GM18867 (cell line): ENCODE measurements at regions not wholly inside any gene's neighbourhood (a gene's known extent, or its start where the extent isn't known, plus 50 kb on each side); places are given as distances from the start of the nearest gene placed in this dataset.
"Not testable (repeated sequence)": the region's sequence is repeated elsewhere in the genome, so short reads cannot be mapped to it uniquely, and the experiment has no call there.

Experiments
- ATAC-seq: cut with Tn5 transposase; IDR thresholded peaks from one replicate; pipeline ENCODE4 v1.9.1; 2021; ENCODE audit warnings: mild to moderate bottlenecking, moderate library complexity; ENCODE audit not compliant: unreplicated experiment

DNA sequence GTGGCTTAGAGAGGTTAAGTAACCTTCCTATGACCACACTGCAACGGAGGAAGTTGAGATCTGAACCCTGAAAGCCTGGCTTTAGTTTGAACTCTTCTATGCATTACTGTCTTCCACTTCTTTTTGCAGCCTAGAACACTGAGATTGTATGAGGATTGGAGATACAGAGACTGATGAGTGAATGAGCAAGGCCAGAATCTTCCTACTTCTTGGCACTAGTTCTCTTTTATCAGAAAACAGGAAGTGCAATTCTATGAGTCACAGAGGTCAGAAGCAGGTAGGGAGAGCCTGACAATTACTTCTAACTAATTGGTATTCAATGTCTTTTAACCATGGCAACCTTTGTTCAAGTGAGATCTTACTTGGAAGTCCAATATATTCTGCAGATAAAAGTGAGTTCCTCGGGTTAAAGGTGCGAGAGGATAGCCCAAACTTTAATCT lies 219.0 kb downstream of the SHQ1 start:
- ATAC-seq: peak; percentile 63

DNA sequence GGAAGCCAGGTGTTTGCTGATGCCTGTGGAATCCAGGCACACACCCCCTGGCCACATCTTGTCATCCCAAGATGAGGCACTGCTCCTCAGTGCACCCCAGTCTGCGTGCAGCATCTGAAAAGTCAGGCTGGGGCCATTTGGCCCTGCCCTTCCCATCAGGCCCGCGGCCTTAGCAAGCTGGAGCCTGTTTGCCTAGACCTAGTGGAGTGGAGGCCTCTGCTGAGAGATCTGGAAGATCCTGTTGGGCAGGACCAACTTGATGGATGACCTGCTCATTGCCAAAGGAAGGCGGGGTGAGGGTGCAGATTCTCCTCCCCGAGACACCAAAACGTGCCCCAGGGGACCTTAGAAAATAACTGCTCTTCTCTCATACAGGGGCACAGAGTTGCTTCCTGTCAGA lies 220.2 kb downstream of the SHQ1 start:
- no peak for ATAC-seq

DNA sequence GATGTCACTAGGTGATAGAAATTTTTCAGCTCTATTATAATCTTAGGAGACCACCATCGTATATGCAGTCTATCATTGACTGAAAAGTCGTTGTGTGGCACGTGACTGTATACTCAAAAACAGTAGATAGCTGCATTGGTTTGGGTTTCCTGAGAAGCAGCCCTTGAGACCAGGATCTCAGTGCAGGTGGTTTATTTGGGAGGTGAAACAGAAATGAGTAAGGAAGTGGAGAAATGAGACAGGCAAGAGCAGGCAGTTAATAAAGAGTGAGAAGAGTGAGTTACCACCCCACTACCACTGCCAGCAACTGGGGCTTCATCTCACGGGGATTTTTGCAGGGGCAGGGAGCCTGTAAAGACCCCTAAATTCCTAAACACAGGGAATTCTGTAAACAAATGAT lies 221.0 kb downstream of the SHQ1 start:
- ATAC-seq: no peak

DNA sequence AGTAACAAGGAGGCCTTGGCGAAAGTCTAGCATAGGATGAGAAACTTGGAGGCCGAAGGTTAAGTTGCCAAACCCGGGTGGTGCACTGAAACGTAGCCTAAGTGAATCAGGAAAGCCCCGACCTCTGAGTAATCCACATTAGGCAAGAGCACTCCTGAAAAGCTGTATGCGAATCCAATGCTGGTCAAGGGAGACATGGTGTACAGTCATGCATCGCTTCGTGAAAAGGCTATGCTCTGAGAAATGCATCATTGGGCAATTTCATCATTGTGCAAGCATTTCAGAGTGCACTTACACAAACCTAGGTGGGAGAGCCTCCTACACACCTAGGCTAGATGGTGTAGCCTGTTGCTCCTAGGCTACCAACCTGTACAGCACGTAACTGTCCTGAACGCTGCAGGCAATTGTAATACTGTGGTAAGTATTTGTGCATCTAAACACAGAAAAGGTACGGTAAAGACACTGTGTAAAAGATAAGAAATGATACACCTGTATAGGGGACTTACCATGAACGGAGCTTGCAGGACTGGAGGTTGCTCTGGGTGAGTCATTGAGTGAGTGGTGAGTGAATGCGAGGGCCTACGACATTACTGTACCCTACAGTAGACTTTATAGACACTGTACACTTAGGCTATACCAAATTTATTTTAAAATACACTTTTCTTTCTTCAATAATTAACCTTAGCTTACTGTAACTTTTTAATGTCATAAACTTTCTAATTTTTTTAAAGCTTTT lies 222.5 kb downstream of the SHQ1 start:
- ATAC-seq: no peak

DNA sequence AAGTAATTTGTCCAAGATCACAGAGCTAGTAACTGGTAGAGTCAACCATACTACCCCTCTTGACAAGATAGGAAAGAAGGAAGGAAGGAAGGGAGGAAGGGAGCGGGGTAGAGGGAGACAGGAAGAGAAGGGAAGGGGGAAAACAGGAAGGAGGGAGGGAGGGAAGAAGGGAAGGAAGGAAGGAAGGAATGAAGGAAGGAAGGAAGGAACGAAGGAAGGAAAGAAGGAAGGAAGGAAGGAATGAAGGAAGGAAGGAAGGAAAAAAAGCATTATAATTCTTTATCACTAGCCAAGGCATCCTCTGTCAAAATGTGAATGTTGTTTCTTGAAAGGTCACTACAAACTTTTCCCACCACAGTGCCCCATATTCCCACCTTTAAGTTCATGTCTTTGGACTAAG lies 223.6 kb downstream of the SHQ1 start:
- no peak for ATAC-seq

DNA sequence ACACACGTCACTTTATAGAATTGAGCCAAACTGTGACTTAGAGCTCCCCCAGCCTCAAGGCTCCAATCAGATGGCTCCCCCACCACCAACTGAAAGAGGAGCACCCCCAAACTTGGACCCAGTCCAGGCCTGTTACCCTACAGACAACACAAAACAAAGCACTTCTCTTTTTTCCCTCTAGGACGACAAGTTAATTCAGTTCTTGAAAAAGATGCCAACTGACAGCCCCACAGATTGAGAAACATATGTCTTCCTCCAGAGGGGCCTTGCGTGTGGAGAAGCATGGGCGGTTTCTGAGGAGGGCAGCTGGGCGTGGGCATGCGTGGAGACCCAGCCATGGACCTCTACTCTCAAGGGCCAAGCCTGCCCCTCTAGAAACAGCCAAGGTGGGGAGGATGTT lies 229.5 kb downstream of the SHQ1 start:
- no peak for ATAC-seq

DNA sequence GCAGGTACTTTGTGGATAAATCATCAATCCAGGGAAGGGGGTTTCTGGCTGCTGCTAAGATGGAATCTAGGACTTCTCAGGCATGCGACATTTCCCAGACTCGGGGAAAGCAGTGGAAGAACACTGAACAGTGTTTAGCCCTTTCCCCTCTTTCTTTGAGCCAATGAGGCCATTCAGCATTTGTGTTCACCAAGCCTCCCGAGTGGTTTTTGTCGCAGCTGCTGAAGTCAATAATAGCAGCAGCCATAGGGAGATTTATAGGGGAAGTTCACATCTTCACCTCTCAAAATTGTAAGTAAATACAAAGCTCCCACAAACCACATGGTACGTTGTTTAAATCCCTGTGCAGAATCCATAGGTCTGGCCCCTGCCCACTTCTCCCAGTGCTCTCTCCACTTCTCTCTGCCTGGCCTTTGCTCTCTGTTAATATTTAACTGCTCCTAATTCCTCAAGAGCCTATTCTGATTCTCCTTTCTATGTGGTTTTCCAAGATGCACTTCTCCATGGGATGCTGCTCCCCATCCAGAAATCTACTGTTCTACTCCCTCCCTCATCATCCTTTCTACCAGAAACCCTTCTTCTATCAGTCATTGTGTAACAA lies 230.7 kb downstream of the SHQ1 start:
- ATAC-seq: no peak

DNA sequence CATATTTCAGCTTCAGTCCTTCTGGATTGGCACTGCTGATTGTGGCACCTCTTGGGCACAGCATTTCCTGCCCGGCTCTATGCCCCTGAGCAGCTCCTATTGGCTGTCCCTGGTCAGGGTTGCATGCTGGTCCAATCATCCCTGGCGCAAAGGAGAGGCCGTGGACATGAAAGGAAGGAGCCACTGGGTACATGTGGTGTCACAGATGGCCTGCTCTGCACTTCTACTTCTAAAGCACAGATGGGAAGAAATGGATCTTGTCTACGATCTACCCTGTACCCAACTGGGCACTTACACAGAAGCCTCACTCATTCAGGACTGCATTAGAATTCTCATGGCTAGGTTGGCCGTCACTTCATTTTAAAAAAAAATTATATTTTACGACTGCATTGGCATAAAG lies 232.5 kb downstream of the SHQ1 start:
- ATAC-seq: no peak

DNA sequence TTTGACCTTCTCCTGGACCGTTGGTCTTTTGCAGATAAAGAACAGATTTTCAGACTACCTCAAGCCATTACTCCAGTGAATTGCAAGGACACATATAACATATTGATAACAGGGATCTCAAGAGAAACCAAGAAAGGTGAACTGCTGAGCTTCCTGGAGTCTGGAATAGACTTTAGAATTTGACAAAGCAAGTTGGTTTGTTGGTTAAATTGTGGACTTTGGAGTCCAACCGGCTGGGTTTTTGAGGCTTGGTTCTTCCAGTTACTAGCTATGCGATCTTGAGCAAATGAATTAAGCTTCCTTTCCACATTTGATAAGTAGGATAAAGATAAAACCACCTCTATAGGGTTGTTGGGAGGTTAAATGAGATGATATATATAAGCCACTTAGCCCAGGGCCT lies 233.1 kb downstream of the SHQ1 start:
- no peak for ATAC-seq

DNA sequence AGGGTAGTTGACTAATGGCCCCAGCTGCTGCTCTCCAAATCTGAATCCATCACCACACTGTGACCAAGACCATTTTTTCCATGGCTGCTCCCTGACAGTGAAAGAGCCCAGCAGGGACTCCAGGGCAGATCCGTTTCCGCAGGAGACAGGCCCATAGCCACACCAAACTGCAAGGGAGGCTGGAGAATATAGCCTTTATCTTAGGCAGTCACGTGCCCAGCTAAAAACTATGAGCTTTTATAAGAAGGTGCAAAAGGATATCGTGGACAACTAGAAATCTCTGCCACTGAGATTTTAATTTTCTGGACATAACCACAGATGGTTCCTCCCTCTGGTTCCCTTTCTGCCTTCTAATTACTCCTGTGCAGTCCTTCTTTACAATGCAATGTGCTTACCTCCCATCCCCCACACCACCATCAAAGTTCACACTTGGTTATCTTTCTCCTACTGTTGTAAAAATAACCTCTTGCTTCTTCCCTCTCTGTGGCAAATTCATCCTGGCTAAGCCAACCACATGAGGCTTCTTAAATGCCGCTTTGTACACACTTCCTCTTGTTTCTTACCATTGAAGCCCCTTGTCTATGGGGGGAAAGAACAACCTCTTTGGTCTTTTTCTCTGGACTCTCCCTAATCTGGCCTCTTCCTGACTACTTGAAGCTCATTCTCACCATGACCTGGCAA lies 233.7 kb downstream of the SHQ1 start:
- no peak for ATAC-seq

DNA sequence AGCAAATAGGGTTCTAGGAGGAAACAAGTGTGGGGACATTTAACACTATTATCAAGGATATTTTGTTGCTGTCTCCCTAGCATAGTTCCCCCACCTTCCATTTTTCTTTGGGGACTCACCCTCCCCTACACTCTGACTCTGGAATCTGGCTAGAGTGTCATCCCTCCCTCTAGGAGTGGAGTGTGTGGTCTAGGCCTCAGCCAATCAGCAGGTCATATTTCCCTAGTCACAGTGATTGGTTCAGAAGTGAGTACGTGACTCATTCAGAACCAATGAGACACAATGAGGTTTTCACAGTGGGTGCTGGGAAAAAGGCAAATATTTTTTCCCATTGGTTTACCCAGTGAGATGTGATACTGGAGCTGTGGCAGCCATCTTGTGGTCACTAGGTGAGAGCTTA lies 234.4 kb downstream of the SHQ1 start:
- no peak for ATAC-seq

DNA sequence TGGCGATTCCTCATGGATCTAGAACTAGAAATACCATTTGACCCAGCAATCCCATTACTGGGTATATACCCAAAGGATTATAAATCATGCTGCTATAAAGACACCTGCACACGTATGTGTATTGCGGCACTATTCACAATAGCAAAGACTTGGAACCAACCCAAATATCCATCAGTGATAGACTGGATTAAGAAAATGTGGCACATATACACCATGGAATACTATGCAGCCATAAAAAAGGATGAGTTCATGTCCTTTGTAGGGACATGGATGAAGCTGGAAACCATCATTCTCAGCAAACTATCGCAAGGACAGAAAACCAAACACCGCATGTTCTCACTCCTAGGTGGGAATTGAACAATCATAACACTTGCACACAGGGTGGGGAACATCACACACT lies 239.1 kb downstream of the SHQ1 start:
- ATAC-seq: not testable (repeated sequence)

DNA sequence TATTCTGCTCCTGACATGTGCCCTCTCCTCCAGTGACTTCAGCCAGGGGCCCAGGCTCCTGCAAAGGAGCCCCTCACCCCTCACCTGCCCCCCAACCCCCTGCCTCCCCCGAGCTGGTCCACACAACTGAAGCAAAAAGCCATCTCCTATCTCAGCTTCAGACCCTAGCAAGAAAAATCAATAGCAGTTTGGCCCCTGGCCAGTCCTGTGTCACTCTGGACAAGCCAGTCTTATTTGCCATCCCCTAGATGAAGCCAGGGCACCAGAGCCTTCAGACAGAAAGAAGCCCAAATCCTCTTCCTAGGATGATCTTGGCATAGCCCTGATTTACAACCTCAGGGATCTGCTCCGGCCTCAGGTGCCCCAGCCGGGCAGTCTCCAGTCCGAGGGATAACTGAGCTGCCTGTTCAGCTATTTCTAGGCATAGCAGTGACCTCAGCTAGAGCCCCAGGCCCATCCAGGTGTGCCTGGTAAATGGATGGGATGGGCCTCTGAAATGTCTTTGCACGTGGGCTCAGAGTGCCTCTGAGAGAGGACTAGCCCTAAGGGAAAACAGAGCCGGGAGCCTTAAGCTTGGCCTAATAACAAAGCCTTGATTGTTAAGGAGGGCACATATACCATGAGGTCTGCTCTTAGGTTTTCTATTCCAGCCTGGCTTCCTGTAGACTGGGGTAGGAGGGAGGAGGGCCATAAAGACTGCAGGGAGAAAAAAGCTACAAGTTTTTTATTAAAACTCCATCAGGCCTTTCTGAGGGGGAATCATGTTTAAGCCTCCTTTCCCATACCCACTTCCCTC lies 242.0 kb downstream of the SHQ1 start:
- ATAC-seq: no peak

DNA sequence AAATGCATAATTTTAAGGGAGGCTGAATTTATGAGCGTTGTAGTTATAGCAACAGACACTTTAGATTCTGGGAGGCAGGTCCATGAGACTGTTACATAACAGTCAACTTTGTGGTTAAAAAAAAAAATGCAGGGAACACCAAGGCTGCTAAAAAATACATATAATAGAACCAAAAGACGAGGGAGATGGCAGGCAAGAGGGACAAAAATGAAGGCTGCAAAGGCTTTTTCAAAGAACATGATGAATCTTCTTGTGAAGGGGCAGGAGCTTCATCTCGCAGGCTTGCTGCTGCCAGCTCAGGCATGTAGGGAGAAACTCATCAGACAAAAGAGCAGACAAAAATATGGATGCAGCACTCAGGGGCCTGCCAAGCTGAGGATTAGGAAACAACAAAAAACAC lies 243.9 kb downstream of the SHQ1 start:
- ATAC-seq: no peak

DNA sequence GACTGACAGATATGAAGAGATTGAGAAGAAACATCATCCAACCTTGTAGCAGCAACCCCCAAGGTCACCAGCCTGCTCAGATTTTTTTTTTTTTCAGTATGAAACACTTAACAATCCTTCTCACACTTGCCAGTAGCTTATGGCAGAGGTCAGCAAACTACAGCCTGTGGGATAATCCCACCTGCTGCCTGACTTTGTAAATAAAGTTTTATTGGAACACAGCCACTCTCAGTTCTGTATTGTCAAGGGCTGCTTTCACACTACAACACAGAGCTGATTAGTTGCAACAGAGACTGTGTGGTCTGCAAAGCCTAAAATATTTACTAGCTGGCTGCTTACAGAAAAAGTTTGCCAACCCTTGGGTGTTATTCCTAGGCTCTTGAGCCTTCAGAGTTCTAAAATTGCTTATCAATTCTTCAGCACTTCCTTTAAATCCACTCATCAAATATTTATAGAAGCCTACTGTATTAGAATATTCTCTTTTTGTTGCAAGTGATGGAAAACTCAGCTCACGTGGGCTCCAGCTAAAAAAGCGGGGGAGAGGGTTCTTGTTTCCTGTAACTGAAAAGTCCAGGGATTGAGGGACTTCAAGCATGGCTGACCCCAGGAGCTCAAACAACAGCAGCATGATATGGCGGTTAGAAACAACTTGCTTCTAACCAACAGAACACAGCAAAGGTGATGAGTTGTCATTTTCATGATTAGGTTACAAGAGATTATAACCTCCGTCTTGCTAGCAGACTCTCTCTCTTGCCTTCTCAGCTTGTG lies 246.1 kb downstream of the SHQ1 start:
- no peak for ATAC-seq

DNA sequence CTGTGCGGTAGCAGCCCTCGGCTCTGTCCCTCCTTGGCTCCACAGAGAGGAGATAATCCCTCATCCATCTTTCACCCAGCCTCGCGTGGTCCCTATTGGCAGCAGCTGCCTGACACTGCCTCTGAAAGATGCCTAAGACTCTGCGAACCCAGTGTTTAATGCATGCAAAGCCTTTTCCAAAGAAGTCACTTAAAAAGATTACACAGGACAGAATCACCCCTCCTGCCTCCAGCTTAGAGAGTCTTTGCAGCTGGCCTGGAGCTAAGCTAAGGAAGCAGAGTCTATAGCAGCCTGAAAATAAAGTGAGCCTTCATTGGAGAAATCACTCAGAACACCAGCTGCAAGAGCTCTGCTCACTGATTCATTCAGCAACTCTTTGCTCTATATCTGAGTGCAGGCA lies 247.2 kb downstream of the SHQ1 start:
- no peak for ATAC-seq

DNA sequence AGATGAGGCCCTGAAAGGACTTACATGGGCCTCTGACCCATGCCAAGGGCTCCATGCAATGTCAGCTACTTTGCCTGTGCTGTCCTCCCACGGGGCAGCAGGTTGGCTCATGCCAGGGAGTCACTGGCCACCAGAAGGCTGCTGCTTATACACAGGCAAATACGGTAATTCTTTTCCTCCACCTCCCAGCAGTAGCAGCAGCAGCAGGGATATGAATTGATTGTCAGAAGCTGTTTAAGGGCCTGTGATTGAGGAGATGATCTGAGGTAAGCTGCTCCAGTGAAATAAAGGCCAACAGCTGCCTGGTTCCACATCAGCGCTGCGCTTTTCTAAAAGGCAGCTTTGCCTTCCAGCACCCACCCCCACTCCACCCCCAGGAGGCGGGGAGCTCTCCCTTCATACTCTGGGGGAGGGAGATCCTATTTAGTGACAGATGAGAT lies 250.5 kb downstream of the SHQ1 start:
- ATAC-seq: no peak

DNA sequence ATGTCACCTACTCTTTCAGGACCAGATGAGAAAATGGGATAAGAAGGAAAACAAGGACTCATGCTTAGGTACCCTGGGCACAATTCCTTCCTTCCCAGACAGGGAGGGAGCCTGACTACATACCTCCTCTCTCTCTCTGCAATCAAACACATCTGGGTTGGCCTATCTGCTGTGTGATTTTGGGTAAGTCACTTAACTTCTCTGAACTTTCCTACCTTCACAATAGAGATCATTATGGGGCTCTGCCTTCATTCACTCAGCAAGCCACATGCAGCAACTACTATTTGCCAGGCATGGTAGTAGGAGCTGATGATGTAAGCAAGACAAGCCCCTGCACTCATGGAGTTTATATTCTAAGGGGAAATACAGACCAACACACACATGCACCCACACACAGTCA lies 251.2 kb downstream of the SHQ1 start:
- ATAC-seq: no peak

DNA sequence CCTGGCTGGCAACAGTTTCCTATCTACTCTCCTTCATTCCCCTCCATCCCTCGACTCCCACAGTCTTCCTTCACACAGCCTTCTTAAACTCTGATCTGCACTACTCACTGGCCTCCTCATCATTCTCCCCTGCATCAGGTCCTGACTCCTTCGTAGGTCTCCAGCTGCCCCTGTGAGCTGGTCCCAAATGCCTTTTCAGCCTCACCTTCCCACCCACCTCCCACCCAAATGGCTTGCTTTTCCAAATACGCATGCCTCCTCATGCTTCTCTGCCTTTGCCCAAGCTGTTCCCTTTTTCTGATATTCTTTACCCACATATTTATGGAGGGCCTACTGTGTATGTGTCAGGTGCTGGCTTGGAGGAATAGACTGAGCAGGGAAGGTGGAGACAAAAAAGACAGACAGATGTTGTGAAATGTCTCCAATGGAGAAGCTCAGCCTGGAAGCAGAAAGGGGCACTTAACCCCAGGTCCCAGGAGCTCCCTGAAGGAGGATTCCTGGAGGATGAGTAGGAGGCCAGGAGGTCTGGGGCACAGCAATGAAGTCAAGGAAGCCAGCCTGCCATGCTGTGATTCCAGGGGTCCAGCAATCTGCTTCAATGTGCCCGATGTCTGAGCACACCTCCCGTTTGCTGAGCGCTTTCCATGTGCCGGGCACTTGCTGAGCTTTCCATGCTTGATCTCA lies 252.2 kb downstream of the SHQ1 start:
- ATAC-seq: no peak

DNA sequence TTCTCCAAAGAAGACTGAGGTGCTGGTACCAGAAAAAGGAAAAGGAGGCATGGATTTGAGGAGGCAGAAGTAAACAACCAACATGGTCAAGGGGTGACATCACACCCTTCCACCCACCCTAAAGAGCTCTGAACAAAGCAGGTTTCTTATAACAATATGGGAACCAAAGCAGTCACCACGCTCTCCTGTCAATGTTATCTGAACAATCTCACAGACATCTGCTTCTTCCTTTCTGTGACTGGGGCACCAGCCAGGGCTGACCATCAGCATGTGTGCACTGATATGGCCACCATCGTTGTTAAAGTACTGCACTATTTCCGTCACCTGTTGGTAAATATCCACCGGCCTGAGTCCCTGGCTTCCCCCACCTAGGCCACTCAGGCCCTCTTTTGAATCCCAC lies 252.9 kb downstream of the SHQ1 start:
- no peak for ATAC-seq
